GM12878 (cell line): ENCODE measurements at regions not wholly inside any gene's neighbourhood (a gene's known extent, or its start where the extent isn't known, plus 50 kb on each side); places are given as distances from the start of the nearest gene placed in this dataset.

Experiments
- ATAC-seq: fragments of 200-7000 bp; cut with Tn5 transposase; 3 replicates; pipeline ENCODE4 v1.9.1; 2020; ENCODE audit warnings: mild to moderate bottlenecking, moderate library complexity
- BruUV-seq: library from RNA; stranded (reverse); fragments of 400-500 nt; replicated peaks from 2 replicates; lab custom pipeline; 2021; lab: Mats Ljungman, UMichigan
- CTCF ChIA-PET: fragments of 300-600 bp; sonication (Branson Sonifier 250); formaldehyde crosslinking; extraction: SDS; loops from one replicate; lab custom pipeline; 2021; ENCODE audit warnings: inconsistent platforms; lab: Yijun Ruan, JAX
- POLR2A ChIA-PET: fragments of 350-600 bp; formaldehyde crosslinking; extraction: SDS; loops from one replicate; lab custom pipeline; 2021; ENCODE audit warnings: inconsistent platforms; lab: Charles Lee
- RAD21 ChIA-PET: fragments of 300-600 bp; sonication (Branson Sonifier 250); formaldehyde crosslinking; loops from one replicate; lab custom pipeline; 2023; ENCODE audit warnings: antibody characterized with exemption; ENCODE audit not compliant: unreplicated experiment; lab: Charles Lee
- SMC1A ChIA-PET: fragments of 300-600 bp; sonication (Branson Sonifier 250); formaldehyde crosslinking; loops from one replicate; lab custom pipeline; 2023; ENCODE audit not compliant: unreplicated experiment, uncharacterized antibody; lab: Charles Lee
- DNase-seq: peaks from one replicate; pipeline ENCODE4 v3.0.0-alpha.2; 2011; ENCODE audit warnings: low read depth, low spot score
- FAIRE-seq: peaks from 3 replicates; lab custom pipeline; 2011; peaks lifted over from hg19 to GRCh38; lab: Jason Lieb, UNC
- H2AFZ ChIP-seq: 2 replicates; pipeline ENCODE4 v1.6.0; 2011; ENCODE audit warnings: low read depth, low read length, control low read depth; ENCODE audit not compliant: control insufficient read depth
- H3K27ac ChIP-seq: 2 replicates; pipeline ENCODE4 v1.5.1; 2011; ENCODE audit warnings: control low read depth; ENCODE audit not compliant: control insufficient read depth, insufficient read depth
- H3K27me3 ChIP-seq, 2 experiments: replicated peaks in 1 of 2; 2 replicates each; pipeline versions ENCODE4 v1.6.0 to v1.6.1; 2011; ENCODE audit warnings: low read length in 1 of 2; ENCODE audit not compliant: control insufficient read depth in 2 of 2, insufficient read depth in 2 of 2
- H3K36me3 ChIP-seq, 2 experiments: 2 replicates each; pipeline ENCODE4 v1.5.1; 2011; ENCODE audit warnings: low read length in 1 of 2; ENCODE audit not compliant: control insufficient read depth in 2 of 2, insufficient read depth in 2 of 2
- H3K4me1 ChIP-seq: 2 replicates; pipeline ENCODE4 v1.6.1; 2011; ENCODE audit warnings: mild to moderate bottlenecking, low read length, moderate library complexity, mixed read lengths; ENCODE audit not compliant: control insufficient read depth, insufficient read depth
- H3K4me2 ChIP-seq: 2 replicates; pipeline ENCODE4 v1.6.0; 2011; ENCODE audit warnings: control low read depth; ENCODE audit not compliant: control insufficient read depth, insufficient read depth
- H3K4me3 ChIP-seq: fragments of 200-600 bp; sonication (generic); 2 replicates; pipeline ENCODE4 v1.5.1; 2016
- H3K79me2 ChIP-seq: 2 replicates; pipeline ENCODE4 v1.6.0; 2011; ENCODE audit warnings: low read length; ENCODE audit not compliant: control insufficient read depth, insufficient read depth
- H3K9ac ChIP-seq: 2 replicates; pipeline ENCODE4 v1.8.0; 2011; ENCODE audit warnings: low read length, control low read depth, mixed read lengths; ENCODE audit not compliant: control insufficient read depth, insufficient read depth
- H3K9me3 ChIP-seq: replicated peaks from 3 replicates; pipeline ENCODE4 v1.5.1; 2011; ENCODE audit warnings: mild to moderate bottlenecking, low read length; ENCODE audit not compliant: control insufficient read depth, insufficient read depth
- H4K20me1 ChIP-seq: 2 replicates; pipeline ENCODE4 v1.6.0; 2011; ENCODE audit not compliant: control insufficient read depth, insufficient read depth
- CEBPB ChIP-seq, 2 experiments: fragments of 150-350 bp in 1 of 2; IDR thresholded peaks; 2 replicates each; pipeline ENCODE4 v1.6.1; 2012 to 2014; ENCODE audit warnings: low read depth in 2 of 2, low read length in 2 of 2, borderline replicate concordance in 1 of 2, inconsistent platforms in 1 of 2
- EP300 ChIP-seq, 2 experiments: fragments of 150-350 bp in 1 of 2; IDR thresholded peaks; 2 replicates each; pipeline ENCODE4 v1.6.1; 2011 to 2012; ENCODE audit warnings: low read depth in 2 of 2, low read length in 2 of 2, borderline replicate concordance in 1 of 2, improper control_type of control experiment in 1 of 2, inconsistent platforms in 1 of 2; ENCODE audit not compliant: control insufficient read depth in 1 of 2
- FOXM1 ChIP-seq: IDR thresholded peaks from 2 replicates; pipeline ENCODE4 v1.6.1; 2012; ENCODE audit warnings: low read depth, mild to moderate bottlenecking, inconsistent platforms, low read length, moderate library complexity
- NFIC ChIP-seq: IDR thresholded peaks from 2 replicates; pipeline ENCODE4 v1.6.1; 2012; ENCODE audit warnings: low read depth, mild to moderate bottlenecking, inconsistent platforms, low read length, moderate library complexity
- NR2F1 ChIP-seq: fragments of 450-650 bp; conservative IDR thresholded peaks from 2 replicates; pipeline ENCODE4 v1.6.1; 2017; ENCODE audit warnings: mild to moderate bottlenecking
- PAX5 ChIP-seq: IDR thresholded peaks from 2 replicates; pipeline ENCODE4 v1.6.1; 2011; ENCODE audit warnings: low read depth, low read length, borderline replicate concordance
- RELA ChIP-seq: fragments of 450-650 bp; IDR thresholded peaks from 2 replicates; pipeline ENCODE4 v1.8.0; 2014; ENCODE audit warnings: borderline replicate concordance; ENCODE audit not compliant: partially characterized antibody
- SREBF1 ChIP-seq: IDR thresholded peaks from 2 replicates; pipeline ENCODE4 v1.6.1; 2012; ENCODE audit warnings: mild to moderate bottlenecking, low read length
- SREBF2 ChIP-seq: IDR thresholded peaks from 2 replicates; pipeline ENCODE4 v1.6.1; 2012; ENCODE audit warnings: mild to moderate bottlenecking, low read length
- YBX1 ChIP-seq: fragments of 450-650 bp; IDR thresholded peaks from 2 replicates; pipeline ENCODE4 v1.6.1; 2016; ENCODE audit warnings: antibody characterized with exemption
- ZBTB11 ChIP-seq: fragments of 450-650 bp; formaldehyde crosslinking; IDR thresholded peaks from 2 replicates; pipeline ENCODE4 v1.5.0; 2022; ENCODE audit warnings: mild to moderate bottlenecking, missing genetic modification characterization
- ZBTB4 ChIP-seq: fragments of 450-650 bp; formaldehyde crosslinking; IDR thresholded peaks from 2 replicates; pipeline ENCODE4 v1.4.0; 2022; ENCODE audit warnings: mild to moderate bottlenecking, moderate library complexity
- ZNF592 ChIP-seq: fragments of 450-650 bp; IDR thresholded peaks from 2 replicates; pipeline ENCODE4 v1.6.1; 2017; ENCODE audit warnings: mild to moderate bottlenecking, moderate library complexity
- WGBS: methylation state at CpG from one replicate; pipeline ENCODE4 v1.1.6; 2016; ENCODE audit warnings: low lambda C conversion rate; ENCODE audit not compliant: insufficient replicate concordance, insufficient coverage; ENCODE audit errors: missing lambda C conversion rate; 5-methylcytosine and 5-hydroxymethylcytosine counted together
- in situ Hi-C: fragments of 300-500 bp; cut with MboI; formaldehyde crosslinking; loops from 9 replicates; pipeline ENCODE4 v1.14.3; 2018; ENCODE audit warnings: mixed read lengths
- intact Hi-C: fragments of 100-400 bp; cut with micrococcal nuclease; formaldehyde crosslinking; loops from one replicate; pipeline ENCODE4 v1.14.2; 2022; ENCODE audit not compliant: unreplicated experiment

- Histone ChIP-seq H3K9ac (no peak overlapping the region), H3K27me3 (no peaks in the 10 kb centered on the region), H3K4me1 (peaks cover 4% of the 10 kb centered on the region; the same call in 1 of the 2 replicates), H3K36me3 (no peaks in the 10 kb centered on the region), H3K79me2 (no peaks in the 10 kb centered on the region), H3K4me2 (no peak overlapping the region), H4K20me1 (no peaks in the 10 kb centered on the region), H2AFZ (no peak overlapping the region), H3K27ac (no peak overlapping the region), H3K9me3 (no peaks in the 10 kb centered on the region), H3K4me3 (no peak overlapping the region)
- POLR2A ChIA-PET, result interaction anchor here (0.6 kb wide), 1 partner anchor 863 kb away, joined by 3 read pairs; no protein-coding TSS in a partner anchor
- CTCF ChIA-PET, result no interaction called here
- SMC1A ChIA-PET, result interaction anchor here (0.5 to 0.8 kb wide), 2 partner anchors 35 to 430 kb away, joined by 3 read pairs; no protein-coding TSS in a partner anchor
- ATAC-seq, result no peak
- RAD21 ChIA-PET, result no interaction called here
- in situ Hi-C loops (no loop called here), intact Hi-C loops (no loop called here)
- FAIRE-seq, result no peak
- no peak for DNase-seq
- WGBS, result 83% methylated on average over 37 of the region's 41 CpGs
- BruUV-seq, result no TSS peak
- TF ChIP-seq FOXM1 (no peak), RELA (no peak), ZBTB11 (CRISPR knock-in tag) (no peak), PAX5 (no peak), ZBTB4 (CRISPR knock-in tag) (no peak), YBX1 (no peak), SREBF1 (no peak), NFIC (no peak), EP300 (IDR thresholded peaks at IDR 0.05; ENCODE audit: borderline replicate concordance in 1 of 2, control insufficient read depth in 1 of 2, low read depth in 2 of 2, low read length in 2 of 2) (no peak), SREBF2 (no peak), NR2F1 (no peak), ZNF592 (no peak), CEBPB (IDR thresholded peaks at IDR 0.05; ENCODE audit: borderline replicate concordance in 1 of 2, low read depth in 2 of 2, low read length in 2 of 2) (no peak)
Observed at GRCh38 chr9:74275872-74276508, 221.1 kb upstream of the RORB start.
